Posterior vena cava (tissue), 2 donors: ENCODE measurements at regions not wholly inside any gene's neighbourhood (a gene's known extent, or its start where the extent isn't known, plus 50 kb on each side); places are given as distances from the start of the nearest gene placed in this dataset.
"Not testable (repeated sequence)": the region's sequence is repeated elsewhere in the genome, so short reads cannot be mapped to it uniquely, and the experiment has no call there.

Experiments used
- DNase-seq: peaks from one replicate; pipeline ENCODE4 v3.0.0-alpha.2; 2020; ENCODE audit warnings: low spot score
- intact Hi-C, 2 donors: fragments of 100-400 bp; cut with DNase I; formaldehyde crosslinking; loops; one replicate each; pipeline versions ENCODE4 v1.14.1 to v1.14.2; 2022 to 2023
- donor health status: DM: yes; HTN: yes; CAD: no.
- donor health status: DM: yes; HTN: yes; CAD: no.

DNA sequence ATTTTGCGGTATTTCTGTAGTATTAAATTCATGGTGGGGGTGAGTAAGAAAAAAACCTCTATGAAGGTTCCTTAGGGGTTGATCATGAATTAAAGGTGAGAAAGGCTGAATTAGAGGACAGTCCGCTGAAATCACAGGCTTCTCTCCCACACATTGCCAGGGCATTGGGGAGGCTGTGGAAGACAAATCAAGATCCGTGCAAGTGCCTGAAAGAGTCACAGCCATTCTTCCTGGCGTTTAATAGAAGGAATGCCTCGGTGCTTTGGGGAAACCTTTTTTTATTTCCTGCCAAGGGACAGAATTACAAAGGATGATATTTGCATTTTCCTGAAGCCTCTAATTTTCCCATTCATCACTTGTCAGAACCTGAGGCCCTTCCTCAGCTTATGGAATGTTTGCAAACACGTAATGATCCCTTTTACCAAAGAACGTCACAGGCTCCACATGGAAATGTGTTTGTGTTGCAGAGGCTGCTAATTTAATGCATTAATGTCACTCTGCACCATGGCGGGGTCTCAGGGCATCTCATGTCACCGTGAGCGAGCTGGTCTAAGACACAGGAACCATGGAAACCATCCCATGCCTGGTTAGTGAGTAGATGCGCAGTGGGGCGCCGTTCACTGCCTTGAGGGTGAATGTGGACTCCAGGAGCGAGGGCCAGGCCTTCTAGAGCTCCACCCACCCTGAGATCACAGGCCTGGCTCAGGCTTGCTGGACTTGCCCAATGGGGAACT, 185.9 kb upstream of the SULF2 start:
- intact Hi-C loops: no loop called here
- DNase-seq: peak; percentile 67

GRCh38 chr20:47970282-47970903, 185.1 kb upstream of the SULF2 start:
- intact Hi-C loops: no loop called here
- peak; percentile 42 for DNase-seq

DNA sequence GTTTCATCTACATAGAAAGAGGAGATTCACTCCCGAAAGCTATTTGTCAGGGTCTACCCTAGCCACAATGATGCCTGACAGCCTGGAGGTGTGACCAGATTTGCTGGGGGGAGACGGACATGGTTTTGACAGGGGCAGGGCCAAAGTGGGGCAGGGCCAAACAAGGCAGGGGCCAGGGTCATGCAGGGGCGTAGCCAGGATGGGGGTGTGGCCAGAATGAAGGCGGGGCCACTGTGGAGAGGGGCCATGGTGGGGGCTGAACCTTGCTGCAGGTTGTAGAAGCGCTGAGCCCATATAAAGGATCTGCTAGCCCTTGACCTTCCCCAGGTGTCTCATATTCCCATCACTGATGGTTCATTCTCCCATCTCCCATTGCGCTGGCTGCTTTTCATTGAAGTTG, 184.1 kb upstream of the SULF2 start:
- DNase-seq: no peak
- intact Hi-C loops: no loop called here

DNA sequence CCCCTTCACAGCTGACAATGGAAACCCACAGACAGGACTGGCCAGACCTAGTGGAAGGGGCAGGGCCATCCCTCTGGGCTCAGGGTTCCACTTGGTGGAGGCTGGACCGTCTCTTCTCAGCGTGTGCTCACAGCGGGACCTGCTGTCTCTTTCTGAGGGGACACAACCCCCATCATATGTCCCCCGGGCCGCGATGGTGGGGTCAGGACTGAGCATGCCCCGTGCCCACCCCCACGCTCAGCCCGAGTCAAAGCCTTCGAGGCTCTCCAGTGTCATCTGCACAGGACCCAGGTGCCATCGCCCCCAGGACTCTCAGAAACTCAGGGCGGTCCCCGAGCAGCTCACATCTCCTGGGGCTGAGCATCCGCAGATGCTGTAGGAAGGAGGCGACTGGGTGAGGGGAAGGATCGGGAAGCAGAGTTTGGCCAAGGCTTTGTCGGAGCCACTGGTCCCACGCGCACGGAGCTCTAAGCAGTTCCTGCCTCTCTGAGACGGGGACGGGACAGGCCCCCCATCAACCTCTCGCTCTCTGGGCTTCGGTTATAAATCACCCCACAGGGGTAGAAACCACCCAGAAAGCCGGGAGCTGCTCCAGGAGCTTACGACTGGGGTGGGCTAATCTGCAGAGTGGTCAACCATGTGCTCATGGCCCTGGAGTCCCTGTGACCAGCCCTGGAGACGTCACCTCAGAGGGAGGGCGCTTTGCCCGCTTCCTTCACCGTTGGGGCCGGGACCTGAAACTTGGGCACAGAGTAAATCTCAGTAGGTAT, 183.4 kb upstream of the SULF2 start:
- intact Hi-C loops: no loop called here
- DNase-seq: no peak

GRCh38 chr20:47964149-47964548, 178.9 kb upstream of the SULF2 start:
- no peak for DNase-seq
- intact Hi-C loops: no loop called here

GRCh38 chr20:47963022-47963421, 177.7 kb upstream of the SULF2 start:
- no peak for DNase-seq
- intact Hi-C loops: no loop called here

DNA sequence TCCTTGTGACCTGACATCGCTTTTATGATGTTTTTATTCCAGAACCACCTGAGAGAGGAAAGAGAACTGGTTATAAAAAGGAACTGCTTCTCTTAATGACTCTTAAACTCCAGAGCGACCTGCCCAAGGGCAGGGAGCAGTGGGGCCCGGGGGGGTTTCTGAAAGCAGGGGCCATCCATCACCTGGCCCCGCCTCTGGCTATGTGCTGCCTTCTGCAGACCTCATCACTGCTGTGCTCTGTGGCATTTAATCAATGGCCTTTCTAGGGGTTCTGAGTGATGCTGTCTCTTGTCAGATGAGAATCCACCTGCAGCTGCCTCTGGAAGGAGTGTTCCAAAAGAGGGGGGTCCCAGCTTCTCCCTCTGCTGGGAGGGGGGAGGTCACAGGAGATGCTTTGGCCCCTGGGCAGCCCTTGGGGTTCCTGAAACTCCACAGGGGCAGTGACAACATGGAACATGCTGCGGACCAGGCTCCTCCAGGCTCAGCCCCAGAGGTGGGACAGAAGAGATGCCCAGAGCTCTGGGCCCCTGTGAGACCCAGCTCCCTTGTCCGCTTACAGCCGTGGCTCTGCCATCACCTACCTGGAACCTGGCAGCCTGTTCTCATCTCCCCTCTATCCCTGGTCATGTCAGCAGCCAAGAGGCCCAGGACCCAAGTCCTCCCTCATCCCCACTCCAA, 177.1 kb upstream of the SULF2 start:
- intact Hi-C loops: no loop called here

GRCh38 chr20:47960769-47961541, 175.7 kb upstream of the SULF2 start:
- intact Hi-C loops: no loop called here
- no peak for DNase-seq

More for the DNA sequence above, 177.1 kb upstream of the SULF2 start:
- DNase-seq: no peak

DNA sequence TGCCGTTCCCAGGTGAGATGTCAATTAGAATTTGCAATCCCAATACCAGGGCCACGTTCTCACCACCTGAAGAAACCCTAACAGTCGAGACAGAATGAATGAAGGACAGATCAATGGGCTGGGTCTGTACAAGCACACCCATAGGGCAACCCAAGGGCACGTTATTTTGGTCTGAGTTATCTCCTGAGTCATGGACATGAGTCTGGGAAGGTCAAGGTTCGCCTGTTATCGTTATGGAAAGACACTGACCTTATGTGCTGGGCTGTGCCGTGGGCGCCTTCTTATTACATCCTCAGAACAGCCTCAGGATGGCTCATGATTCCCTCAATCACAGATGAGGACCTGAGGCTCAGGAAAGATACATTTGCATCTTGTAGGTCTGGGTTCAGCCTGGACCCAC, 175.0 kb upstream of the SULF2 start:
- intact Hi-C loops: no loop called here

GRCh38 chr20:47957989-47958801, 172.9 kb upstream of the SULF2 start:
- DNase-seq, intact Hi-C loops: not testable (repeated sequence)

More for the DNA sequence above, 175.0 kb upstream of the SULF2 start:
- DNase-seq: no peak

GRCh38 chr20:47957135-47957534, 171.9 kb upstream of the SULF2 start:
- intact Hi-C loops: no loop called here
- no peak for DNase-seq

DNA sequence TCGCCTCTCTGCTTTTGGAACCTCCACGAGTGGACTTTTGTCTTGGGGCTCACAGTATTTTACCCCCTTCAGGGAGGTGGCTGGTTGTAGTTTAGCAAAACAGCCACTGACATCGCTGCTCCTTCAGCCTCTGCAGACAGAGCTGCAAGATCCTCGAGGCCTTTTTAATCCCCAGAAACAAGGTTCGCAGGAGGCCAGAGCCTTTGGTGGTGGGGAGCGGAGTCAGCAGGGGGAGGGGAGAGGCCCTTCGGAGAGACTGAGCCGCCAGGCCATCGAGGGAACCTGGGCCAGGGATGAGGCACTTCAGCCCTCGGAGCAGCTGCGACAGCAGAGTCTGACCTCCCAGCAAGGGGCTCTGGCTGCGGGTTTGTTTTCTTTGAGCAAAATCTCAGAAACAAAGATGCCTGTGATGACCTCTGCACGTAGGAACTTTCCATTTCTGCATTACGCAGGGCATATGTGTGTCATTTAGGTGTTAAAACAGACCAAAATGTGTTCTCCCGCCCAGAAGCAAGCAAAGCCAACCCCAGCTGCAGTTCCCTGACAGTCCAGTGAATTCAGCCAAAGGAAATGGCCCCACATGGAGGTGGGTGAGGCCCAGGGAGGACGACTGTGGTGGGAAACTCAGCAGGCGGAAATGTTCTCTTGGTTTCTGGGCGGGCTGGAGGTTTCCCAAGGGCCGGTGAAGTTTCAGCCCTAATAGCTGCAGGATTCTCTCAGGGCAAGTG, 171.2 kb upstream of the SULF2 start:
- DNase-seq: no peak
- intact Hi-C loops: no loop called here

DNA sequence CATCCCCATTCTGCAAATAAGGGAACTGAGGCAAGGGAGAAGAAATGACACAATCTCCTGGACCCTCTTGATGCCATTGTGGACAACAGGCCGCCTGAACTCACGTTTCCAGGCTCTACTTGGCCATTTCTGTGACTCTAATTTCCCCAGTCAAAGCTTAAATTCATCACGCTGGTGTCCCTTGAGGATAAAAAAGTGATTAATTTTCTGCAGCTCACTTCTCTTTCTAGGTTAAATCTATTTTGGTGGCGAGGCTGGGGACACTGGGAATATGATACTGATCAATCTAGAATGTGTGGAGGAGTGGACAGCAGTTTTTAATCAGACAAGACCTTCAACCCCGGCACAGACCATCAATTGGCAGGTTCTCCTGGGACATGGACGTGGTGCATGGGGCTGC, 168.2 kb upstream of the SULF2 start:
- DNase-seq: no peak
- intact Hi-C loops: no loop called here

GRCh38 chr20:47952023-47952564, 166.8 kb upstream of the SULF2 start:
- intact Hi-C loops: no loop called here
- no peak for DNase-seq

GRCh38 chr20:47951521-47951971, 166.3 kb upstream of the SULF2 start:
- intact Hi-C loops: no loop called here

DNA sequence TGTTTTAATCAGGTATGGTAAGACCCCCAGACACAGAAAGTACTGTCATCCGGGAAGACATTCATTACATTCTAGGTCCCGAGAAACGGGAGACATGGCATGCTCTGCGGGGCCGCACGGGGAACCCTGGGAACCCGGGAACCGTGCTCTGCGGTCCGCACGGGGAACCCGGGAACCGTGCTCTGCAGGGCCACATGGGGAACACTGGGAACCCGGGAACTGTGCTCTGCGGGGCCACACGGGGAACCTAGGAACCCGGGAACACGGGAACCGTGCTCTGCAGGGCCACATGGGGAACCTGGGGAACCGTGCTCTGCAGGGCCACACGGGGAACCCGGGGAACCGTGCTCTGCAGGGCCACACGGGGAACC, 165.6 kb upstream of the SULF2 start:
- DNase-seq: no peak
- intact Hi-C loops: no loop called here

More at GRCh38 chr20:47951521-47951971, 166.3 kb upstream of the SULF2 start:
- DNase-seq: no peak

DNA sequence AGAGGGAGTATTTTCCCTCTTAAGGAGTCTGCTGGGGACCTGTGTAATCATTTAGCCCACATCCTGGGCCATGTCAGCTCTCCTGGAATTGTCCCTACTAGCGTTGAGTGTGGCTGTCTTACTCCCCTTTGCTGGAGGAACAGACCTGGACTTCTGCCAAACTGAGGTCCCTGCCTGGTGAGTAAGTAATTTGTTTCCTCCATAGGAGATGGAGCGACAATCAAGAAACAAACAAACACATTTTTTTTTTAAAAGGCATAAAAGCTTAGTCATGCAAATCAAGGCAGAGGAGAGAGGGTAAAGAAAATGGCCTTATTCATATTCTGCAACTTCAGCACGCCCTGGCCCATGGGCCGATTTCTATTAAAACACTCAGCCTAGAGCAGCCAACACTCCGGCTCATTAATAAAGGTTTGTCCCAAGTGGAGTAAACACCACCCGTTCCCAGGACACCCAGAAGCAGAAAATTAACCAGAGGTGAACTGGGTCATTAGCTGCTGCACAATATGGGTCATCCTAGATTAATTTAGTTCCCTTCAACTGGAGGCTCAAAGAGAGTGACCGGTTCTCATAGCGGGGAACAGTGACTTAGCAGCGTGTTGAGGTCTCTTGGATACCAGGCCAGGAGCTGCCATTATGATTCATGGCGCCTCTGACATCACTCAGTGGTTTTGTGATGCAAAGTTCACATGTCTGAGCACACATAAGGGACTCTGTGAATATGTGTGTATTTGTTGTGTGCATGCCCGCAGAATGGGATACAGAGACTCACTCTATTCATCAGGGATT, 165.0 kb upstream of the SULF2 start:
- DNase-seq: no peak
- intact Hi-C loops: no loop called here
